ENCODE measurements at regions not wholly inside any gene's neighbourhood (a gene's known extent, or its start where the extent isn't known, plus 50 kb on each side); places are given as distances from the start of the nearest gene placed in this dataset.
A peak's percentile ranks its signal among the peaks of the same experiment; 100 is the strongest.

DNA sequence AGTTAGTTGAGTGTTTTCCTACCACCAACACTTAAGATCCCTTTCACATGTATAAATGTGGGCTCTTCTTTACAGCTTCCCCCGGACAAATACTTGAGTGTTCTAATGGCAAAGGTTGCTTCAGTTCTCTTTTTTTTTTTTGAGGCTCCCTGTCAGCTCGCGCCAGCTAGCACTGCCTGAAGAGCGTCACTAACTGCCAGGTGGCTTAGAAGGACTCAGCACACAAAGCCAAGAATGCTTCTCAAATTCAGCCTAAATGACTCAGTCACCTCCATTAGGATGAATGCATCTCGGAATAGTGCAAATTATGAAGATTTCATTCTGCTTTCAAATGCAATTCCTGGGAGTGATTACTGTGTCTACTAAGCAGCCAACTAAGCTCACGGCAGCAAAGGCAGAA is 150.7 kb upstream of the BTBD3 start:
- H2BK15ac ChIP-seq (ENCODE audit: low read length), result no peak overlapping the region
- no peak overlapping the region for H2AK5ac ChIP-seq (ENCODE audit: low read depth, low read length)
- H3K79me2 ChIP-seq (ENCODE audit: control insufficient read depth in 1 of 2, insufficient read depth in 2 of 2, low read length in 2 of 2), result no peaks in the 10 kb centered on the region
- H3K18ac ChIP-seq (ENCODE audit: extremely low read depth, low read length), result no peak overlapping the region
- no peaks in the 10 kb centered on the region; a peak in 1 of 7 replicates for H3K27me3 ChIP-seq (replicated peaks in 1 of 4; ENCODE audit: control insufficient read depth in 3 of 4, extremely low read depth in 1 of 4, insufficient read depth in 3 of 4, low read length in 3 of 4)
- H3K23me2 ChIP-seq (ENCODE audit: low read depth, low read length), result no peaks in the 10 kb centered on the region
- H3K4me2 ChIP-seq (ENCODE audit: insufficient read depth in 1 of 2, low read depth in 2 of 2, low read length in 2 of 2), result peak overlapping the region; percentile 6 to 36; a peak in 2 of 4 replicates
- H2BK5ac ChIP-seq (ENCODE audit: low read depth, low read length), result no peak overlapping the region
- no peak overlapping the region for H3K4ac ChIP-seq (replicated peaks; ENCODE audit: insufficient read length, low read depth, low read length)
- no peaks in the 10 kb centered on the region for H4K20me1 ChIP-seq (replicated peaks in 1 of 2; ENCODE audit: control insufficient read depth in 1 of 2, insufficient read depth in 2 of 2, low read length in 2 of 2)
- ChIA-PET POLR2A (ENCODE audit: partially characterized antibody) (no interaction called here), CTCF (ENCODE audit: partially characterized antibody) (interaction anchor here (0.8 to 1.0 kb wide), 3 partner anchors 12 to 51 kb away, joined by 3 to 5 read pairs (median 3); no protein-coding TSS in a partner anchor)
- H2BK120ac ChIP-seq (replicated peaks; ENCODE audit: low read depth, low read length), result no peak overlapping the region
- no peak overlapping the region for H4K5ac ChIP-seq (ENCODE audit: insufficient read length, low read depth, low read length)
- no peak overlapping the region for H3K27ac ChIP-seq (ENCODE audit: low read depth, low read length)
- peak; percentile 4 for TF ChIP-seq NANOG (IDR thresholded peaks at IDR 0.05; ENCODE audit: insufficient read depth, low read depth, low read length, poor library complexity, severe bottlenecking)
- TF ChIP-seq RFX5 (IDR thresholded peaks at IDR 0.05; ENCODE audit: borderline replicate concordance, low read depth, low read length), result peak; percentile 67
- peak; percentile 20; the same call in 1 of the 2 replicates for TF ChIP-seq CREB1 (IDR thresholded peaks at IDR 0.05)
- TF ChIP-seq TCF12 (IDR thresholded peaks at IDR 0.05; ENCODE audit: low read depth, low read length), result peak; percentile 84; the same call in 1 of the 2 replicates
- no peak for TF ChIP-seq MAFK (IDR thresholded peaks at IDR 0.05; ENCODE audit: low read depth, low read length)
- H2BK12ac ChIP-seq (ENCODE audit: low read depth, low read length), result no peak overlapping the region; the same call in 1 of the 2 replicates
- H3K9me3 ChIP-seq (ENCODE audit: insufficient read depth in 2 of 2, low read depth in 1 of 2, low read length in 1 of 2), result no peaks in the 10 kb centered on the region
- no peak overlapping the region for H3K9ac ChIP-seq (replicated peaks in 1 of 4; ENCODE audit: extremely low read depth in 1 of 4, low read depth in 3 of 4, low read length in 3 of 4)
- H4K91ac ChIP-seq (replicated peaks; ENCODE audit: insufficient read length, low read length), result no peak overlapping the region
- FAIRE-seq (no peak), DNase-seq (ENCODE audit: low read depth in 1 of 2, low spot score in 2 of 2) (peak in 1 of 2 experiments; percentile 79)
- H3K14ac ChIP-seq (ENCODE audit: insufficient read length), result no peak overlapping the region
- H3K23ac ChIP-seq (ENCODE audit: insufficient read length), result no peak overlapping the region
- no peak overlapping the region for H2AFZ ChIP-seq (ENCODE audit: low read length)
- H3K4me3 ChIP-seq (ENCODE audit: extremely low read depth in 1 of 4, insufficient read depth in 2 of 4, low read depth in 3 of 4, low read length in 4 of 4), result no peak overlapping the region
- H3K4me1 ChIP-seq (replicated peaks in 1 of 4; ENCODE audit: control insufficient read depth in 3 of 4, insufficient read depth in 4 of 4, low read length in 3 of 4), result peaks cover 3 to 15% (median 5%) of the 10 kb centered on the region in 4 experiments; a peak in 5 of 7 replicates
- no peak overlapping the region for H2BK20ac ChIP-seq (ENCODE audit: low read length)
- no peak overlapping the region for H3K56ac ChIP-seq (replicated peaks; ENCODE audit: insufficient read length, low read depth, low read length)
- WGBS, 2 experiments (ENCODE audit: extremely low coverage in 1 of 2, insufficient coverage in 1 of 2, insufficient read length in 1 of 2, insufficient replicate concordance in 2 of 2, low coverage in 1 of 2, low lambda C conversion rate in 2 of 2, missing lambda C conversion rate in 1 of 2), result 25% methylated on average over 6 of the region's 6 CpGs; no CpG with 5 or more reads in 1 of the 2 experiments
- H3K79me1 ChIP-seq (ENCODE audit: low read depth, low read length), result no peaks in the 10 kb centered on the region
- no peak overlapping the region for H4K8ac ChIP-seq (ENCODE audit: extremely low read depth, insufficient read depth, low read length)
- no peaks in the 10 kb centered on the region for H3K36me3 ChIP-seq (ENCODE audit: control insufficient read depth in 2 of 4, insufficient read depth in 4 of 4, low read length in 3 of 4)

All from H1 (cell line).